Neural progenitor cell (in vitro differentiated cells): ENCODE measurements at regions not wholly inside any gene's neighbourhood (a gene's known extent, or its start where the extent isn't known, plus 50 kb on each side); places are given as distances from the start of the nearest gene placed in this dataset.

ENCODE experiments used
- DNase-seq: peaks from one replicate; pipeline ENCODE4 v3.0.0-alpha.2; 2016; ENCODE audit warnings: low spot score
- H2AFZ ChIP-seq: fragments of 200-600 bp; sonication (generic); replicated peaks from 2 replicates; pipeline ENCODE4 v1.6.1; 2016; ENCODE audit warnings: antibody characterized with exemption
- H3F3A ChIP-seq: fragments of 200-600 bp; sonication (generic); 2 replicates; pipeline ENCODE4 v1.6.1; 2016; ENCODE audit warnings: antibody characterized with exemption, low read depth
- H3K27ac ChIP-seq: fragments of 200-600 bp; sonication (generic); 2 replicates; pipeline ENCODE4 v1.5.1; 2016; ENCODE audit warnings: mild to moderate bottlenecking
- H3K27me3 ChIP-seq: fragments of 200-600 bp; sonication (generic); 2 replicates; pipeline ENCODE4 v1.6.1; 2016; ENCODE audit warnings: mild to moderate bottlenecking, moderate library complexity
- H3K36me3 ChIP-seq: fragments of 200-600 bp; sonication (generic); 2 replicates; pipeline ENCODE4 v1.5.1; 2016
- H3K4me1 ChIP-seq: fragments of 200-600 bp; sonication (generic); 2 replicates; pipeline ENCODE4 v1.6.1; 2016; ENCODE audit warnings: mixed run types
- H3K4me2 ChIP-seq: fragments of 200-600 bp; sonication (generic); 2 replicates; pipeline ENCODE4 v1.6.1; 2016
- H3K4me3 ChIP-seq: fragments of 200-600 bp; sonication (generic); 2 replicates; pipeline ENCODE4 v1.5.1; 2016
- H3K79me2 ChIP-seq: fragments of 200-600 bp; sonication (generic); 2 replicates; pipeline ENCODE4 v1.6.1; 2016; ENCODE audit warnings: low read depth
- H3K9ac ChIP-seq: fragments of 200-600 bp; sonication (generic); 2 replicates; pipeline ENCODE4 v1.6.1; 2016
- H3K9me3 ChIP-seq: fragments of 200-600 bp; sonication (generic); 2 replicates; pipeline ENCODE4 v1.5.1; 2016; ENCODE audit warnings: low read depth
- H4K20me1 ChIP-seq: fragments of 200-600 bp; sonication (generic); 2 replicates; pipeline ENCODE4 v1.6.1; 2016; ENCODE audit warnings: low read depth
- H3K27ac Mint-ChIP-seq: 3 replicates; pipeline ENCODE4 v1.8.0; 2021; ENCODE audit warnings: mixed read lengths
- H3K27me3 Mint-ChIP-seq: 2 replicates; pipeline ENCODE4 v1.8.0; 2022; ENCODE audit warnings: low read depth, mild to moderate bottlenecking, inconsistent platforms, moderate library complexity, mixed read lengths; ENCODE audit not compliant: insufficient read depth
- H3K36me3 Mint-ChIP-seq: 3 replicates; pipeline ENCODE4 v1.8.0; 2021; ENCODE audit warnings: mixed read lengths
- H3K4me1 Mint-ChIP-seq: 3 replicates; pipeline ENCODE4 v1.8.0; 2021; ENCODE audit warnings: mixed read lengths
- H3K4me3 Mint-ChIP-seq: 3 replicates; pipeline ENCODE4 v1.8.0; 2021; ENCODE audit warnings: mild to moderate bottlenecking, moderate library complexity, mixed read lengths
- H3K9me3 Mint-ChIP-seq: 3 replicates; pipeline ENCODE4 v1.8.0; 2020; ENCODE audit warnings: mixed read lengths
- CTCF ChIP-seq: fragments of 200-600 bp; sonication (generic); IDR thresholded peaks from 2 replicates; pipeline ENCODE4 v1.5.1; 2017; ENCODE audit warnings: antibody characterized with exemption, mild to moderate bottlenecking
- EZH2 ChIP-seq: fragments of 200-600 bp; sonication (generic); IDR thresholded peaks from 2 replicates; pipeline ENCODE4 v1.6.1; 2017; ENCODE audit warnings: antibody characterized with exemption, mild to moderate bottlenecking, moderate library complexity
- EZH2phosphoT487 ChIP-seq: fragments of 200-600 bp; sonication (generic); IDR thresholded peaks from 2 replicates; pipeline ENCODE4 v1.6.1; 2017; ENCODE audit warnings: antibody characterized with exemption

GRCh38 chr2:150100834-150101233 lies 386.6 kb downstream of the RND3 start:
- DNase-seq: no peak
- H3K27me3 ChIP-seq: no peaks in the 10 kb centered on the region
- H3K79me2 ChIP-seq: no peaks in the 10 kb centered on the region
- peaks cover 5% of the 10 kb centered on the region for H3F3A ChIP-seq
- H3K9me3 ChIP-seq: no peaks in the 10 kb centered on the region
- Mint-ChIP-seq H3K27me3 (no peaks in the 10 kb centered on the region), H3K9me3 (peaks cover 6% of the 10 kb centered on the region), H3K4me1 (peaks cover 4% of the 10 kb centered on the region), H3K4me3 (no peak overlapping the region), H3K27ac (no peak overlapping the region), H3K36me3 (no peaks in the 10 kb centered on the region)
- peak overlapping the region; percentile 21 for H3K4me2 ChIP-seq
- H2AFZ ChIP-seq: no peak overlapping the region
- H3K36me3 ChIP-seq: no peaks in the 10 kb centered on the region
- peaks cover 20% of the 10 kb centered on the region for H3K4me1 ChIP-seq
- no peaks in the 10 kb centered on the region for H4K20me1 ChIP-seq
- TF ChIP-seq EZH2phosphoT487 (no peak), CTCF (no peak), EZH2 (no peak)
- no peak overlapping the region for H3K4me3 ChIP-seq
- H3K9ac ChIP-seq: no peak overlapping the region
- peak overlapping the region; percentile 19 for H3K27ac ChIP-seq

GRCh38 chr2:150100336-150100735 lies 387.1 kb downstream of the RND3 start:
- H3K4me1 ChIP-seq: peaks cover 20% of the 10 kb centered on the region
- H3K4me3 ChIP-seq: no peak overlapping the region
- Mint-ChIP-seq H3K36me3 (no peaks in the 10 kb centered on the region), H3K27me3 (no peaks in the 10 kb centered on the region), H3K4me3 (no peak overlapping the region), H3K4me1 (peaks cover 4% of the 10 kb centered on the region), H3K9me3 (peaks cover 5% of the 10 kb centered on the region), H3K27ac (no peak overlapping the region)
- DNase-seq: peak; percentile 50
- H3K9ac ChIP-seq: no peak overlapping the region
- peak overlapping the region; percentile 21 for H3K4me2 ChIP-seq
- H3K27me3 ChIP-seq: no peaks in the 10 kb centered on the region
- no peaks in the 10 kb centered on the region for H3K79me2 ChIP-seq
- H3K36me3 ChIP-seq: no peaks in the 10 kb centered on the region
- no peak overlapping the region for H2AFZ ChIP-seq
- no peaks in the 10 kb centered on the region for H3K9me3 ChIP-seq
- H3K27ac ChIP-seq: peak overlapping the region; percentile 19
- peaks cover 5% of the 10 kb centered on the region for H3F3A ChIP-seq
- no peaks in the 10 kb centered on the region for H4K20me1 ChIP-seq
- no peak for TF ChIP-seq EZH2phosphoT487
- no peak for TF ChIP-seq EZH2
- TF ChIP-seq CTCF: no peak

- TF ChIP-seq CTCF (no peak), EZH2 (no peak), EZH2phosphoT487 (no peak)
- H3K4me3 ChIP-seq: no peak overlapping the region
- no peak overlapping the region for H3K9ac ChIP-seq
- no peaks in the 10 kb centered on the region for H3K36me3 ChIP-seq
- Mint-ChIP-seq H3K4me3 (no peak overlapping the region), H3K27me3 (no peaks in the 10 kb centered on the region), H3K36me3 (no peaks in the 10 kb centered on the region), H3K27ac (no peak overlapping the region), H3K9me3 (no peaks in the 10 kb centered on the region), H3K4me1 (peaks cover 4% of the 10 kb centered on the region)
- H3K27me3 ChIP-seq: no peaks in the 10 kb centered on the region
- H3K4me1 ChIP-seq: peaks cover 20% of the 10 kb centered on the region
- no peaks in the 10 kb centered on the region for H3K79me2 ChIP-seq
- H3K27ac ChIP-seq: no peak overlapping the region
- no peak overlapping the region for H3K4me2 ChIP-seq
- peaks cover 5% of the 10 kb centered on the region for H3F3A ChIP-seq
- H3K9me3 ChIP-seq: no peaks in the 10 kb centered on the region
- no peak for DNase-seq
- H2AFZ ChIP-seq: no peak overlapping the region
- no peaks in the 10 kb centered on the region for H4K20me1 ChIP-seq
Observed at GRCh38 chr2:150099805-150100204, 387.7 kb downstream of the RND3 start.
